ENCODE measurements at regions not wholly inside any gene's neighbourhood (a gene's known extent, or its start where the extent isn't known, plus 50 kb on each side); places are given as distances from the start of the nearest gene placed in this dataset.

GRCh38 chr1:219322766-219323165 is 149.1 kb downstream of the LYPLAL1 start:
- TF ChIP-seq CTCF (IDR thresholded peaks at IDR 0.05) (no peak), POLR2A (IDR thresholded peaks at IDR 0.05) (no peak)

Data from heart left ventricle (tissue), 13 donors.